NB4 (cell line): ENCODE measurements at regions not wholly inside any gene's neighbourhood (a gene's known extent, or its start where the extent isn't known, plus 50 kb on each side); places are given as distances from the start of the nearest gene placed in this dataset.

Experiments
- MYC ChIP-seq: IDR thresholded peaks from 2 replicates; pipeline ENCODE4 v1.6.1; 2011; ENCODE audit warnings: low read depth, low read length
- POLR2A ChIP-seq: IDR thresholded peaks from 2 replicates; pipeline ENCODE4 v1.6.1; 2011; ENCODE audit warnings: mild to moderate bottlenecking; ENCODE audit not compliant: insufficient read length; ENCODE audit errors: extremely low read depth
- TF ChIP-seq, protein P1 (sequence below): IDR thresholded peaks from one replicate; pipeline ENCODE4 v1.5.1; 2012; ENCODE audit warnings: low read depth, low read length
- TF ChIP-seq, protein P2 (sequence below): IDR thresholded peaks from 2 replicates; pipeline ENCODE4 v1.6.1; 2011; ENCODE audit warnings: low read depth, low read length

DNA sequence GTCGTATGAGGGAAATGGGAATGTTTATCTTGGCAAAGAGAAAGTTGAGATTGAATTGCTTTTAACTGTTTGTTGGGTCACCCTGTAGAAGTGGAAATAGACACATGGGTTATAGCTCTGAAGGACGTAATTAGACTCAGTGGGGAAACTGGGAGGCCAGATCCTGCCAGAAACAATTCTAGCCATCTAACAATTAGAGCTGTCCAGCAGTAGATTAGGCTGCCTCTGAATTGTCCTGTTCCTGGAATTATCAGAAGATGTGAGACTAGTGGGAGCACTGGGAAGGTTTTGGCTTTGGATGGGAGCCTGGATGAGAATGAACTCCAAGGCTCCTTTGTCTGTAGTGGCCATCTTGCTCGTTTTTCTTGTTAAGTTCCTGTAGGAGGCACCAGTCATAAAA is 61.9 kb upstream of the IGFBP7 start:
- TF ChIP-seq, protein P1, sequence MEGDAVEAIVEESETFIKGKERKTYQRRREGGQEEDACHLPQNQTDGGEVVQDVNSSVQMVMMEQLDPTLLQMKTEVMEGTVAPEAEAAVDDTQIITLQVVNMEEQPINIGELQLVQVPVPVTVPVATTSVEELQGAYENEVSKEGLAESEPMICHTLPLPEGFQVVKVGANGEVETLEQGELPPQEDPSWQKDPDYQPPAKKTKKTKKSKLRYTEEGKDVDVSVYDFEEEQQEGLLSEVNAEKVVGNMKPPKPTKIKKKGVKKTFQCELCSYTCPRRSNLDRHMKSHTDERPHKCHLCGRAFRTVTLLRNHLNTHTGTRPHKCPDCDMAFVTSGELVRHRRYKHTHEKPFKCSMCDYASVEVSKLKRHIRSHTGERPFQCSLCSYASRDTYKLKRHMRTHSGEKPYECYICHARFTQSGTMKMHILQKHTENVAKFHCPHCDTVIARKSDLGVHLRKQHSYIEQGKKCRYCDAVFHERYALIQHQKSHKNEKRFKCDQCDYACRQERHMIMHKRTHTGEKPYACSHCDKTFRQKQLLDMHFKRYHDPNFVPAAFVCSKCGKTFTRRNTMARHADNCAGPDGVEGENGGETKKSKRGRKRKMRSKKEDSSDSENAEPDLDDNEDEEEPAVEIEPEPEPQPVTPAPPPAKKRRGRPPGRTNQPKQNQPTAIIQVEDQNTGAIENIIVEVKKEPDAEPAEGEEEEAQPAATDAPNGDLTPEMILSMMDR = no peak
- TF ChIP-seq POLR2A (no peak), MYC (no peak)
- TF ChIP-seq, protein P2, sequence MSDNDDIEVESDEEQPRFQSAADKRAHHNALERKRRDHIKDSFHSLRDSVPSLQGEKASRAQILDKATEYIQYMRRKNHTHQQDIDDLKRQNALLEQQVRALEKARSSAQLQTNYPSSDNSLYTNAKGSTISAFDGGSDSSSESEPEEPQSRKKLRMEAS = no peak
